ENCODE measurements at regions not wholly inside any gene's neighbourhood (a gene's known extent, or its start where the extent isn't known, plus 50 kb on each side); places are given as distances from the start of the nearest gene placed in this dataset.

DNA sequence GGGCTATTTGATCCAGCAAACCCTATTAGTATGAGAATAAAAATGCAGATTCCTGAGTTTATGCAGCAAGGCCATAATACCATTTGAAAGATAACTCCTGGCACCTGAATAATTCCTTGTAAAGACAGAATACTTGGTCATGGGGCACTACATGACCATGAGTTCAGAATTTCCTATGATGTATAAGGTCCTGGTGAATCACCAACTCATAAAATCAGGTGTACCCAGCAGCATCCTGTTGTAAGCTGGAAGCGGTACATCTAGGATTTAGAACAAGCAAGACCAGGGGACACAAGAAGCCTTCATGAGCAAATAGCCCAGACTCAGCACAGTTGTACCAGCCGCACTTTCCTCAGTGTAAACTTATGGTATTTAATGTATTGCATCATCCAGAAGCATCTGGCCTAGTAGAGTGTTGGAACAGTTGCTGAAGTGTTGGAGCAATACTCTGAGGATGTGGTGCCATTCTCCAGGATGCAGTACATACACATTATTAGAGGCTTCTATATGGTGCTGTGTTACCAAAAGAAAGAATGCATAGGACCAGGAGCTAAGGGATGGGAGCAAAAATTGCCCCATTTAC is 233.4 kb downstream of the SQOR start:
- TF ChIP-seq, protein P1, sequence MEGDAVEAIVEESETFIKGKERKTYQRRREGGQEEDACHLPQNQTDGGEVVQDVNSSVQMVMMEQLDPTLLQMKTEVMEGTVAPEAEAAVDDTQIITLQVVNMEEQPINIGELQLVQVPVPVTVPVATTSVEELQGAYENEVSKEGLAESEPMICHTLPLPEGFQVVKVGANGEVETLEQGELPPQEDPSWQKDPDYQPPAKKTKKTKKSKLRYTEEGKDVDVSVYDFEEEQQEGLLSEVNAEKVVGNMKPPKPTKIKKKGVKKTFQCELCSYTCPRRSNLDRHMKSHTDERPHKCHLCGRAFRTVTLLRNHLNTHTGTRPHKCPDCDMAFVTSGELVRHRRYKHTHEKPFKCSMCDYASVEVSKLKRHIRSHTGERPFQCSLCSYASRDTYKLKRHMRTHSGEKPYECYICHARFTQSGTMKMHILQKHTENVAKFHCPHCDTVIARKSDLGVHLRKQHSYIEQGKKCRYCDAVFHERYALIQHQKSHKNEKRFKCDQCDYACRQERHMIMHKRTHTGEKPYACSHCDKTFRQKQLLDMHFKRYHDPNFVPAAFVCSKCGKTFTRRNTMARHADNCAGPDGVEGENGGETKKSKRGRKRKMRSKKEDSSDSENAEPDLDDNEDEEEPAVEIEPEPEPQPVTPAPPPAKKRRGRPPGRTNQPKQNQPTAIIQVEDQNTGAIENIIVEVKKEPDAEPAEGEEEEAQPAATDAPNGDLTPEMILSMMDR (IDR thresholded peaks at IDR 0.05): no peak
- no peak for TF ChIP-seq POLR2A (IDR thresholded peaks at IDR 0.05)

All from esophagus squamous epithelium (tissue), 4 donors.